H1 (cell line): ENCODE measurements at regions not wholly inside any gene's neighbourhood (a gene's known extent, or its start where the extent isn't known, plus 50 kb on each side); places are given as distances from the start of the nearest gene placed in this dataset.
"Not testable (repeated sequence)": the region's sequence is repeated elsewhere in the genome, so short reads cannot be mapped to it uniquely, and the experiment has no call there.

Source experiments
- CTCF ChIA-PET: fragments of 300-600 bp; sonication (Branson Sonifier 250); formaldehyde crosslinking; loops from one replicate; lab custom pipeline; 2021; ENCODE audit not compliant: partially characterized antibody; lab: Charles Lee
- POLR2A ChIA-PET: fragments of 300-600 bp; sonication (Branson Sonifier 250); formaldehyde crosslinking; loops from one replicate; lab custom pipeline; 2021; ENCODE audit warnings: inconsistent platforms; ENCODE audit not compliant: partially characterized antibody; lab: Charles Lee
- DNase-seq, 2 experiments: peaks; one replicate each; pipeline versions ENCODE4 v3.0.0 to v3.0.0-alpha.2; 2010 to 2022; ENCODE audit warnings: low spot score in 2 of 2, low read depth in 1 of 2, mixed read lengths in 1 of 2
- FAIRE-seq: peaks from 2 replicates; lab custom pipeline; 2011; peaks lifted over from hg19 to GRCh38; lab: Jason Lieb, UNC
- H2AFZ ChIP-seq: 2 replicates; pipeline ENCODE4 v1.8.1; 2012; ENCODE audit warnings: low read length, inconsistent platforms
- H2AK5ac ChIP-seq: 2 replicates; pipeline ENCODE4 v1.6.1; 2013; ENCODE audit warnings: low read depth, low read length
- H2BK120ac ChIP-seq: replicated peaks from 2 replicates; pipeline ENCODE3; 2013; ENCODE audit warnings: low read depth, low read length, inconsistent platforms
- H2BK12ac ChIP-seq: 2 replicates; pipeline ENCODE4 v1.6.1; 2013; ENCODE audit warnings: low read depth, low read length
- H2BK15ac ChIP-seq: 2 replicates; pipeline ENCODE4 v1.6.1; 2013; ENCODE audit warnings: low read length
- H2BK20ac ChIP-seq: 2 replicates; pipeline ENCODE4 v1.6.1; 2013; ENCODE audit warnings: low read length
- H2BK5ac ChIP-seq: 2 replicates; pipeline ENCODE4 v1.6.1; 2013; ENCODE audit warnings: low read depth, low read length
- H3K14ac ChIP-seq: 2 replicates; pipeline ENCODE4 v1.6.1; 2013; ENCODE audit warnings: inconsistent platforms; ENCODE audit not compliant: insufficient read length
- H3K18ac ChIP-seq: 2 replicates; pipeline ENCODE4 v1.6.1; 2013; ENCODE audit warnings: low read length; ENCODE audit errors: extremely low read depth
- H3K23ac ChIP-seq: 2 replicates; pipeline ENCODE4 v1.6.1; 2013; ENCODE audit warnings: inconsistent platforms; ENCODE audit not compliant: insufficient read length
- H3K23me2 ChIP-seq: 2 replicates; pipeline ENCODE4 v1.6.1; 2013; ENCODE audit warnings: low read depth, low read length
- H3K27ac ChIP-seq: 2 replicates; pipeline ENCODE4 v1.6.1; 2011; ENCODE audit warnings: low read depth, low read length, inconsistent platforms
- H3K27me3 ChIP-seq, 4 experiments: replicated peaks in 1 of 4; 1 replicate in 1 of 4; 2 replicates in 3 of 4; pipeline versions ENCODE4 v1.6.1 to v1.8.1; 2011 to 2013; ENCODE audit warnings: low read length in 3 of 4, mild to moderate bottlenecking in 3 of 4, inconsistent platforms in 2 of 4, mixed read lengths in 2 of 4, moderate library complexity in 1 of 4; ENCODE audit not compliant: control insufficient read depth in 3 of 4, insufficient read depth in 3 of 4; ENCODE audit errors: extremely low read depth in 1 of 4
- H3K36me3 ChIP-seq, 4 experiments: 2 replicates each; pipeline versions ENCODE4 v1.6.1 to v1.8.1; 2011 to 2013; ENCODE audit warnings: mild to moderate bottlenecking in 4 of 4, low read length in 3 of 4, moderate library complexity in 2 of 4, control low read depth in 1 of 4, inconsistent platforms in 1 of 4; ENCODE audit not compliant: insufficient read depth in 4 of 4, control insufficient read depth in 2 of 4
- H3K4ac ChIP-seq: replicated peaks from 2 replicates; pipeline ENCODE3; 2013; ENCODE audit warnings: low read length, low read depth, mixed read lengths, inconsistent platforms; ENCODE audit not compliant: insufficient read length
- H3K4me1 ChIP-seq, 4 experiments: replicated peaks in 1 of 4; 1 replicate in 1 of 4; 2 replicates in 3 of 4; pipeline versions ENCODE4 v1.6.1 to v1.8.1; 2011 to 2013; ENCODE audit warnings: low read length in 3 of 4, inconsistent platforms in 2 of 4, mixed read lengths in 1 of 4; ENCODE audit not compliant: insufficient read depth in 4 of 4, control insufficient read depth in 3 of 4
- H3K4me2 ChIP-seq, 2 experiments: 2 replicates each; pipeline versions ENCODE4 v1.6.1 to v1.8.1; 2011 to 2013; ENCODE audit warnings: low read depth in 2 of 2, low read length in 2 of 2, control low read depth in 1 of 2, inconsistent platforms in 1 of 2, mild to moderate bottlenecking in 1 of 2; ENCODE audit not compliant: insufficient read depth in 1 of 2
- H3K4me3 ChIP-seq, 4 experiments: fragments of 200-600, 300-600 bp in 1 of 4; sonication (generic), shearing (Covaris generic), sonication (Bioruptor Twin) in 1 of 4; 2 replicates each; pipeline versions ENCODE4 v1.5.1 to v1.8.1; 2011 to 2016; ENCODE audit warnings: low read length in 4 of 4, low read depth in 3 of 4, control low read depth in 2 of 4, inconsistent platforms in 2 of 4, mild to moderate bottlenecking in 2 of 4, mixed read lengths in 1 of 4, moderate library complexity in 1 of 4; ENCODE audit not compliant: insufficient read depth in 2 of 4; ENCODE audit errors: extremely low read depth in 1 of 4
- H3K56ac ChIP-seq: replicated peaks from 2 replicates; pipeline ENCODE3; 2013; ENCODE audit warnings: low read depth, mild to moderate bottlenecking, mixed read lengths, low read length, inconsistent platforms; ENCODE audit not compliant: insufficient read length
- H3K79me1 ChIP-seq: 2 replicates; pipeline ENCODE4 v1.6.1; 2013; ENCODE audit warnings: low read depth, low read length, control low read depth
- H3K79me2 ChIP-seq, 2 experiments: 2 replicates each; pipeline versions ENCODE4 v1.6.1 to v1.8.1; 2012 to 2013; ENCODE audit warnings: low read length in 2 of 2, mild to moderate bottlenecking in 2 of 2, inconsistent platforms in 1 of 2; ENCODE audit not compliant: insufficient read depth in 2 of 2, control insufficient read depth in 1 of 2
- H3K9ac ChIP-seq, 4 experiments: replicated peaks in 1 of 4; 1 replicate in 1 of 4; 2 replicates in 3 of 4; pipeline versions ENCODE4 v1.6.1 to v1.8.1; 2011 to 2013; ENCODE audit warnings: low read depth in 3 of 4, low read length in 3 of 4, control low read depth in 2 of 4, mild to moderate bottlenecking in 2 of 4, moderate library complexity in 2 of 4, inconsistent platforms in 1 of 4; ENCODE audit errors: extremely low read depth in 1 of 4
- H3K9me3 ChIP-seq, 2 experiments: 2 replicates each; pipeline versions ENCODE4 v1.6.1 to v1.8.1; 2012 to 2013; ENCODE audit warnings: mild to moderate bottlenecking in 2 of 2, moderate library complexity in 2 of 2, control low read depth in 1 of 2, inconsistent platforms in 1 of 2, low read depth in 1 of 2, low read length in 1 of 2, mixed read lengths in 1 of 2; ENCODE audit not compliant: insufficient read depth in 2 of 2
- H4K20me1 ChIP-seq, 2 experiments: replicated peaks in 1 of 2; 2 replicates each; pipeline versions ENCODE3 to v1.8.1; 2011 to 2013; ENCODE audit warnings: inconsistent platforms in 2 of 2, low read length in 2 of 2, mild to moderate bottlenecking in 1 of 2; ENCODE audit not compliant: insufficient read depth in 2 of 2, control insufficient read depth in 1 of 2
- H4K5ac ChIP-seq: 2 replicates; pipeline ENCODE4 v1.6.1; 2013; ENCODE audit warnings: low read length, low read depth, mixed read lengths, inconsistent platforms; ENCODE audit not compliant: insufficient read length
- H4K8ac ChIP-seq: 2 replicates; pipeline ENCODE4 v1.8.0; 2013; ENCODE audit warnings: mild to moderate bottlenecking, moderate library complexity, low read length, inconsistent platforms; ENCODE audit not compliant: insufficient read depth; ENCODE audit errors: extremely low read depth
- H4K91ac ChIP-seq: replicated peaks from 2 replicates; pipeline ENCODE3; 2013; ENCODE audit warnings: low read length, mixed read lengths, inconsistent platforms; ENCODE audit not compliant: insufficient read length
- WGBS, 2 experiments: shearing (Covaris generic) in 1 of 2; methylation state at CpG; one replicate each; pipeline versions ENCODE4 v1.1.6 to v1.1.7; 2013 to 2015; ENCODE audit warnings: low lambda C conversion rate in 2 of 2, mixed read lengths in 2 of 2, inconsistent platforms in 1 of 2, low coverage in 1 of 2, missing lambda C conversion rate in 1 of 2; ENCODE audit not compliant: insufficient replicate concordance in 2 of 2, insufficient coverage in 1 of 2, insufficient read length in 1 of 2; ENCODE audit errors: extremely low coverage in 1 of 2, missing lambda C conversion rate in 1 of 2; 5-methylcytosine and 5-hydroxymethylcytosine counted together

- H3K23me2 ChIP-seq, H3K9ac ChIP-seq, H4K8ac ChIP-seq, H2AFZ ChIP-seq, DNase-seq, H3K14ac ChIP-seq, H3K23ac ChIP-seq, H3K56ac ChIP-seq, H4K5ac ChIP-seq, FAIRE-seq, H2BK15ac ChIP-seq, H2BK5ac ChIP-seq, H4K91ac ChIP-seq, H4K20me1 ChIP-seq, H2AK5ac ChIP-seq, H2BK120ac ChIP-seq, POLR2A ChIA-PET, H3K79me2 ChIP-seq, H3K4me2 ChIP-seq, H3K18ac ChIP-seq, H3K27me3 ChIP-seq, H3K36me3 ChIP-seq, H3K79me1 ChIP-seq, H3K4me1 ChIP-seq, H2BK12ac ChIP-seq, H3K27ac ChIP-seq, H2BK20ac ChIP-seq, H3K4ac ChIP-seq, H3K4me3 ChIP-seq: not testable (repeated sequence)
- H3K9me3 ChIP-seq = peaks cover 10 to 21% of the 10 kb centered on the region in 2 experiments; a peak in 3 of 4 replicates
- CTCF ChIA-PET = interaction anchor here (1.1 kb wide), 1 partner anchor 10 kb away, joined by 3 read pairs; no protein-coding TSS in a partner anchor
- WGBS, 2 experiments = 92% methylated on average over 6 of the region's 6 CpGs; no CpG with 5 or more reads in 1 of the 2 experiments
Measured at GRCh38 chr10:4268490-4268889, 483.5 kb upstream of the KLF6 start.
